HG02870 (cell line): ENCODE measurements at regions not wholly inside any gene's neighbourhood (a gene's known extent, or its start where the extent isn't known, plus 50 kb on each side); places are given as distances from the start of the nearest gene placed in this dataset.
"Not testable (repeated sequence)": the region's sequence is repeated elsewhere in the genome, so short reads cannot be mapped to it uniquely, and the experiment has no call there.

ENCODE experiments used
- ATAC-seq: cut with Tn5 transposase; IDR thresholded peaks from one replicate; pipeline ENCODE4 v1.9.1; 2021; ENCODE audit warnings: mild to moderate bottlenecking, moderate library complexity; ENCODE audit not compliant: unreplicated experiment

DNA sequence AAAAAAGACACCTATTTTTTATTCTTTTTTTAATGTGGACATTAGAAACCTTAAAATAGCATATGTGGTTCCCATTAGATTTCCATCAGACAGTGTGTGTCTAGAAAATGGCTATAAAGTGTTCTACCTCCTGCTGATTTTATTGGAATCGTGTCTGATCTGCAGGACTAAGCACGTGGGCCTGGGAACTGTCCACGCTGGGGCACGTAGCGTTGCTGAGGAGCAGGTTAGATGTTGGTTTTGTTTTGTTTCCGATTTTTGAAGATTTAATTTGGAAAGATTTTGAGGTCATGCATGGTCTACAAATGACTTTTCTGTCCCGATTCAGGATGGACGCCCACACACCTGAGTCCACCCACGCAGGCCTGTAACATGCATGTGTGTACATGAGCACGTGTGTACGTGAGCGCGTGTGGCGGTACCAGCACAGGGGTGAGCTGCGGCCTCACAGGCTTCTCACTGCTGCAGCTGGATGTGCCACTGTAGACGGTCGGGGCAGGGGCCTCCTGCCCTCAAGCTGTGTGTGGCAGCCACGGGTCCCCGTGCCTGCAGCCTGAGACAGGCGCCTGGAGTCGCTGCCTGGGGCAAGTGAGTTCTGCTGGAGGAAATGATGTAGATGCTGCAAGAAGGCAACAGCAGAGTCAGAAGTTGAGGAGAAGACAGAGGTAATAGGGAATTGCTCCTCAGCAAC lies 99.7 kb upstream of the CTDP1 start:
- no peak for ATAC-seq

DNA sequence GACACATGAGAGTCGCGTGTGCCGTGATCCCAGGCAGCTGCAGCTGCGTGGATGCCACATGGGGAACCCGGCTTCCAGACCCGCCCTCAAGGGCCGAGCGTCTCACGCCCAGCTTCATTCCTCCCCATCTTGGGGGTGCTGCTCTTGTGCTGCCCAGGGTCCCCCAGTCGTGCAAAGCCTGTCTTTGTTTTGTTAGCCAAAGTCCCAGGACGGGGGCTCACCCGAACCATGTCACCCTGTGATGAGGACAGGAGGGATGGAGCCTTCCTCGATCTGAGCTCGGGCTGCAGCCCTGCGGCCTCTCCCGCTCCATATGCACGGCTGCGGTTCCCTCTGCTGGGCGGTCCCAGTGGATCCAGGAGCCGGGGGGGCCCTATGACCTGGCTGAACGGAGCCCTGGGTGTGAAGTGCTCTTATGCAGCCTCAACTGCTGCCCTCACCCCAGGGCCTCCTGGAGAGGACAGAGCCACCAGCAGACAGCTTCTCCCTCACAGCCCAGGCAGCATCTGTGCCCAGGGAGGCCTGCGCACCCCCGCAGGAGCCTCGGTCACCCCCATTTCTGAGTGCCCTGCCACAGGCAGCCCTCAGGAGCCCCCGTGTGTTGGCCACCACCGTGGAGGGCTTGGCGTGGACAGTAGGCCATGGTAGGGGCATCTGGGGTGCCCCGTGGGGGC lies 99.0 kb upstream of the CTDP1 start:
- ATAC-seq: no peak

DNA sequence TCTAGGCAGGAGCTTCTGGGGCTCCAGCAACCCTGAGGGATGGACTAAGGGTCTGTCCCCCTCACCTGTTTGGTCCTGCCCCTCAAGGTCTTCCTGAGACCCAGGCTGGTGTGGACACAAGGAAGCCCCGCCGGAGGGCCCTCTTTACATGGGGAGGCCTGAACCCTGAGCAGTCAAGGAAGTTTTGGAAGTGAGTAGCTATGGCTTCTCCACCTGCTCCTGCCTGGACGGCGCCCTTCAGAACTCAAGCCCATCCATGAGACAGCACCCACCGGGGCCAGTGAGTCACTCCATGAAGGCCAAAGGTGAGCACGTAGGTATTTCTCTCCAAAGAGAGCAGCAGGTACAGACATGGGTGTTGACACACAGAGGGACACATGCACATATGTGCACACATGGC lies 98.2 kb upstream of the CTDP1 start:
- ATAC-seq: no peak

DNA sequence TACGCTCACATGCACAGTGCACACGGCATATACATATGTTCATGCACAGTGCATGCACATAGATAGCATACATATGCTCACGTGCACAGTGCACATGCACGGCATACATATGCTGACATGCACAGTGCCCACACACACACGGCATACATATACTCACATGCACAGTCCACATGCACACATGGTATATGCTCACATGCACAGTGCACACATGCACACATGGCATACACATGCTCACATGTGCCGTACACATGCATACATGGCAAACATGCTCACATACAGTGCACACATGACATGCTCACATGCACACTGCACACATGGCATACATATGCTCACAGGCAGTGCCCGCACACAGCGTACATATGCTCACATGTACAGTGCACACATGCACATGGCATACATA lies 97.7 kb upstream of the CTDP1 start:
- no peak for ATAC-seq

DNA sequence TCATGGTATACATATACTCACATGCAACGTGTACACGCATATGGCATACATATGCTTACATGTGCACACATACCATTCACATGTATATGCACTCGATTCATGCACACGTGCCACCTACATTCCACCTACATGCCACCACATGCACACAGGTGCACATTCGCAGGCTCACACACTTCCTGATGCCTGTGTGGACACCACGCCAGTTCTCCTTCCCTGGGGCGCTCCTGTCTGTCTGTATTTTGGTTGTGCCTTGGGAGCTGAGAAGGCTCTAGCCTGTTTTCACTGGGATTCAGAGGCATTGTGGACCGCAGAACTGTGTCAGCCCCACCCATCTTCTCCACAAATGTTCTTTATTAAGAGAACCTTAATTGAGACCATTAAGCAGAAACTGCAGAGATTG lies 96.6 kb upstream of the CTDP1 start:
- no peak for ATAC-seq

DNA sequence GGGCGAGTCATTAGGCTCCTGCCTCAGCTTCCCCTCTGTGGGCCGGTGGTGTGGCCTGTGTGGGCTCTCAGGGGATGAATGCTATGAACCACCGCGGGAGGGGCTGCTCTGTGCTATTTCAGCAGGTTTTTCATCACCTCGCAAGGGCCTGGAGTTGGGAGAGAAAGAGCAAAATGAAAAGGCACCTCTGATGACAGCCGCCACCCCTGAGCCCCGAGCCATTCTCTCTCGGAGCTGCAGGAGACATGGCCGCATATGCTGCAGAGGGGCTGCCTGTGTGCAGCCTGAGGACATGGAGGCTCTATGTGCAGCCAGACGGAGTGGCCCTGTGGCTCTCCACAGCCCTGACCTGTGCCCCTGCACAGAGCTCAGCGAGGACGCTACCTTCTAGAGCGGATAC lies 96.2 kb upstream of the CTDP1 start:
- no peak for ATAC-seq

DNA sequence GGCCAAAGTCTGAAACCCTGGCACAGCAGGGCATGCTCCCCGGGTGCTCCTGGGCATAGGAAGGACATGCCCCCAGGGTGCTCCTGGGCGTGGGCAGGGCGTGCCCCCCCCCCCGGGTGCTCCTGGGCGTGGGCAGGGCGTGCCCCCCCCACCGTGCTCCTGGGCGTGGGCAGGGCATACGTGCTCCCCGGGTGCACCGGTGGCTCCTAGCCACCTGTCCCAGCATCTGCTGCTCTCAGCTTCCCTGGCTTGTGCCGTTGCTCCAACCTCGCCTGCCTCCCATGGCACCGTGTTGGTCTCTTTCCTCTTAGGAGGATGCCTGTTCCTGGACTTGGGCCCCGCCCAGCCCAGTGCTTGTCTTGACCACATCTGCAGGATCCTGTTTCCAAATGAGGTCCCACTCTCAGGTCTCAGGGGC lies 95.6 kb upstream of the CTDP1 start:
- no peak for ATAC-seq

DNA sequence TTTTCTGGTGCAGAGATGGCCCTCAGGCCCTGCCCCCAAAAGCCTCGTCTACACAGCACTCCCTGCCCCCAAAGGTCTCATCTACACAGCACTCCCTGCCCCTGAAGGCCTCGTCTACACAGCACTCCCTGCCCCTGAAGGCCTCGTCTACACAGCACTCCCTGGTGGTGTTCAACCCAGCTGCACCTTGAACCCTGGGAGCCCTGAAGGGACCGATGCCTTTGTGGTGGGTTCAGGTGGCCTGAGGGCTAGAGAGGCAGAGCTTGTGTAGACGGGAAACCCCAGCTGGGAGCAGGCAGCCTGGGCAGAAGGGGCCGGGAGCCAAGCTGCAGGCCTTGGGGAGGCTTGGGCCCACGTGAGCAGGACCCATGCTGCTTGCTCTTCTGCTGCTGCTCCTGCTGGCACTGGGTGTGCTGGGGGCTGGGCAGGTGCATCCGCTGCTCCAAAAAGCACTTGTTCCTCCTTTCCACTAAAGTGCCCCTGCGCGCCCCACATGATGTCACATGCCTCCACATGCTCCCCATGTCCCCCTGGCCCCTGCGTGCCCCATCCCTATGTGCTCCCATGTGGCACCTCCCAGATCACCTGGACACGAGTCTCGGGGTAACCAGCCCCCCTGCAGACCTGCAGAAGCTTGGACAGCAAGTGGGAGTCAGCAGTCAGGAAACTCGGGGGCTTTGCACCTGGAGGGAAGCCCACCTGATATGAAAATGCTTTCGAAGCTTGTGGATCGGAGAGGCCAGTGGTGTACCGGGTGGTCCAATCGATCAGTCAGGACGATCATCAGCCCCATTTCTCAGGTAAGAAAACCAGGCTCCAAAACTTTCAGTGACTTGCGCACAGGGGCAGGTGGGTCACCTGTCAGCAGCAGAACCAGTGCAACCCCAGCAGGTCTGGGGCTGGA lies 94.9 kb upstream of the CTDP1 start:
- ATAC-seq: no peak

DNA sequence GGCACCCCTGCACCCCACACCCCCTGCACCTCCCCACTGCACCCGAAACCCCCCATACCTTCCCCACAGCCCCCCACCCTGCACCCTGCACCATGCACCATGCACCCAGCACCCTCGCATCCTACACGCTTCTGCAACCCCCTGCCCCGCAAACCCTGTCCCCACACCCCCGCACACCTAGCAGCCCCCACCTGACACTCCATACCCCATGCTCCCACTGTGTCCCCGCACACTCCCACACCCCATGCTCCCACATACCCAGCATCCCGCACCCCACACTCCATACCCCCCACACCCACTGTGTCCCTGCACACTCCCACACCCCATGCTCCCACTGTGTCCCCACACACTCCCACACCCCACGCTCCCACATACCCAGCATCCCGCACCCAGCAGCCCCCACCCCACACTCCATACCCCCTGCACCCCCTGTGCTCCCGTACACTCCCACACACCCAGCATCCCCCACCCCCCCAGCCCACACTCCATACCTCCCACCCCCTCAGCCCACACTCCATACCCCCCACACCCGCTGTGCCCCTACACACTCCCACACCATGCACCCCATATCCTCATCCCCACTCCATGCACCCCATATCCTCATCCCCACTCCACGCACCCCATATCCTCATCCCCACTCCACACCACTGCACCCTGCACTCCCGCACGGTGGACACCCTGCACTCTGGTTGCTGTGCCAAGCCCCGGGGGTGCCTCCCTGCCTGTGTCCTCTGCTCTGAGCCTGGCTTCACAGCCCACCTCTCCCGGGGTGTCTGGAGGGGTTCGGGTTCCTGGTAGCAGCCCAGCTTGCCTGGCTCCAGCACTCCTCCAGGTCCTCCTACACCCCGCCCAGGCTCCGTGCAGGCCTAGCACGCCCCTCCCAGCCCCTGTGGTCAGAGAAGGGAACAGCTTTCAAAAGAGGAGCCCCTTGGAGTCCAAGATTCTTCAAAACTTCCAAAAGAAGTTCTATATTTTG lies 93.9 kb upstream of the CTDP1 start:
- no peak for ATAC-seq

DNA sequence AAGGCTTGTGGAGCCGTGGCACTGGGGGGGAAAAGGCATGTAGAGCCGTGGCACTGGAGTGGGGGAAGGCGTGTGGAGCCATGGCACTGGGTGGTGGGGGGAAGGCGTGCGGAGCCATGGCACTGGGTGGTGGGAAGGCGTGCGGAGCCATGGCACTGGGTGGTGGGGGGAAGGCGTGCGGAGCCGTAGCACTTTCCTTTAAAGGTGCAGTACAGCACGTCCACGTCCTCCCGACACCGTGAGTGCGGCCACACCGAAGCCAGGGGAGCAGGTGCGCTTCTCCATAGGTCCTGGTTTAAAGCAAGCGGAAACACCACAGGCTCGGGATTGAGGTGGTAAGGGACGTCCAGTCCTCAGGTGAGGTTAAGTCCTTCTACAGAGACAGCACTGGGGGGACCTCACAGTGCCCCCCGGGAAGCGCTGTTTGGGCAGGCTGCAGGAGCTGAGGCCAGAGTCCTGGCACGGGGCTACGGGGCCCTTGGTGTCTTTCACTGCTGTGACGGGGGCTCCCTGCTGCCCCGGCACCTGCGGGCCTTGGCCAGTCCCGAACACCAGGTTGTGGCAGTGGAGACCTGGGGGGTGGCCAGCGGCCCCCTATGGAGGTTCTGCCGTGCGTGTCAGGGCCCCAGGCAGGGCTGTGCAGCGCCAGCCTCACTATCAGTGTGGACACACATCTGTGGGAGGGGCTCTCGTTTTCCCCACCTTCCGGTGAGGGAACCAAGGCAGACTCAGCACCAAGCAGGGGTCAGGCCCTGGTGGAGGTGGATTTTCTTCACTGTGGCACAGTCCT lies 93.0 kb upstream of the CTDP1 start:
- no peak for ATAC-seq

DNA sequence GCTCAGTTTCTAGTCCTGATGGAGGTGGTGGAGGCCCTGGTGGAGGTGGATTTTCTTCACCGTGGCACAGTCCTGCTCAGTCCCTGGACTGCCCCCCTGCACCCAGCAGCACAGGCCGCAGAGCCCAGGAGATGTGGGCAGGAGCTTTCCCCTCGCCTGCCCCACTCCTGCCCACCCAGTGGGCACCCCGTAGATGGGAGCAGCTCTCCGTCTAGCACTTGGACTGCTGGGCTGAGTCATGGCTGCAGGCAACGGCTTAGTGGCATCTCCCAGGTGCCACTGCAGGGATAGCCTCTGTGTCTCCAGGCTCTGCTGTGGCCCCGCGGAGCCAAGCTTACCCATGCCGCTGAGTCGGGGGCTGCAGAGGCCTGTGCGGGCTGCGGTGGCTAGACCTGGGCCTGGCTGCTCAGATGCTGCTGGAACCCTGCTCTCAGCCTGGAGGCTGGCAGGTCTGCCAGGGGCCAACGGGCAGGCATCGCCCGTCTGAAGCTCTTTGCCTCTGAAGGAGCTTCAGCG lies 92.3 kb upstream of the CTDP1 start:
- ATAC-seq: no peak

DNA sequence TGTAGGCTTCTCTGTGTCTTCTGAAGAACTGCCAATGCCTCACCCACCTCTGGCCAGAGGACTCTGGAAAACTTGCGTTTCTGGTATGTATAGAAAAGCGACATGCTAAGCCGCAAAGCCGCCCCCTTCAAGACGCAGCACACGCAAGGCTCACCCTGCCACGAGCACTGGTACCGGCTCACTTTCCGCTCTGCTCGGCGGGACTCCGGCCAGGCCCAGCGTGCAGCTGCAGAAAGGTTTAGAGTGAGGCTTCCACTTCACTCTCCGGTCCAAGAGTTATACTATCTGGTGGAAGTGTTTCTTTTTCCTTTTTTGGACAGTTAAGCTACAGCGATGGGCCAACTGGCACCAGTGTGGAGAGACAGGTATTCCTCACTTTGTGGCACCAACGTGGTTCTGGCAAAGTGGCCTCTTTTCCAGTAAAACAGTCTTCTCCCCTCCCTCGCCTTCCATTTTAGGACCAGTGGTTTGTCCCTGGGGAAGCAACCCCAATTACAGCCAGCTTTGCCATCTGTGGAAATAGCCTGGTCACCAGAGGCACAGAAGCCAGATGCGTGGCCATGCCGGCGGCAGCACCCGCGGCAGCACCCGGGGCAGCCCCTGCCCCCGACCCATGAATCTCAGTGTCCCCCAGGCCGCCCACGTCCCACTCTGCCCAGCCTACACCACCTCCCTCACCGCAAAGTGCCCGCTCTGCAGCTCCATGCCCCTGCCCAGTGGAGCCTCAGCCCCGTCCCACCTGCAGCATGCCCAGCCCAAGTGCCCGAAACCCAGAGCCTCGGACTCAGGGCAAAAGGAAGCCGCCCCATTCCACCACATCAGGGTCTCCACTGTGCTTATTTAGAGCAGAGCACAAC lies 91.6 kb upstream of the CTDP1 start:
- no peak for ATAC-seq

DNA sequence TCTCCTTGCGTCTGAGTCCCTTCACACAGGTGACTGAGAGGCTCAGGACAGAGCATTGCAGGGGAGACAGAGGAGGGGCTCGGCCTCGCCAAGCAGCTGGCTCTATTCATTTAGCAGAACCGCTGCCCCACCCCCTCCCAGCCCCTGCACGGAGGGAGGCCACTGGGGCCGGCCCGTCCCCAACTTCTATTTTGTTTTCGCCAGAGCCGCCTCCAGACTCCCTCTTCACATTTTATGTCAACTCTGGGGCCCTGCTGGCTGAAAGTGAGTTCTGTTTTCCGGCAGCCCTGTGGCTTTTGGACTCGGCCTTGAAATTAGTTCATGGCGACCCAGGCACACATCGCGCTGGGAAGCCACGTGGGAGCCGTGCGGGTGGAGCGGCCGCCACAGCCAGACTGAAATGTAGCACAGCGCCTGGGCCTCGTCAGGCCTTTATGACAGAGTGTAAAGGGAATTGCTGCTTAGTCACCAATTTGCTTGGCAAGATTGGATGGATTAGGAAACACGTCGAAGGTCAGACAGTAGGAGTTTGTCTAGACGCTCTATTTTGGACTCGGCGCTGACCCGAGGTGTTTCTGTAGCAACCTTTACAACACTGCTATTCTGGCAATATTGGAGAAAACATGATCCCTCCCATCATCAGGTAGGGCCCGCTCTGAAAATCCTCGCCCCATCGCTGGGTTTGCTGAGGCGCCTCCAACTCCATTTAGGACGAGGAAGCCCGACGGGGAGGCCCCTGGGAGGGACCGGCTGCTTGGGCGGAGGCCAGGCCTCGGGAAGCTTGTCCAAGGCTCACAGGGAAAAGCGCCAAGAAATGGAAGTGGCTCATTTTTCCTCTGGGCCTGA lies 90.7 kb upstream of the CTDP1 start:
- ATAC-seq: no peak

DNA sequence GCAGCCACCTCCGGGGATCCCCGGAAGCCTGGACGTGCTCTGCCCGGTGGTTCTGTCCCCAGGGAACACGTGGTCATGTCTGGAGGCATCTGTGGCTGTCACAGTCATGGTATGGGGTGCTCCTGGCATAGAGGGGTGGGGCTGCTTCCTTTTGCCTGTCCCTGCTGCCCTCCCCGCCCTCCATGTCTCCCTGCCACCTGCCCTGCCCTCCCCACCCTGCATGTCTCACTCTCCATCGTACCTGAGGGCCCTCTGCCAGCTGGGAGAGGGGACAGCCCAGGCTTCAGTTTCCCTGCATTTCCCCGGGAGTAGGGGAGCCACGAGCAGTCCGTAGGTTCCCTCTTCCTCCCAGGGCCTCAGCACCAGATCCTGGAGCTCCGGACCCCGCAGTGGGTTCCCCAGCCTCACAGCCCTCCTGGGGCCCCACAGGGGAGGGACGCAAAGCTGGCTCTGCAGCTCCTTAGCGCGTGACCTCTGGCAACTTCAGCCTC lies 90.0 kb upstream of the CTDP1 start:
- no peak for ATAC-seq

DNA sequence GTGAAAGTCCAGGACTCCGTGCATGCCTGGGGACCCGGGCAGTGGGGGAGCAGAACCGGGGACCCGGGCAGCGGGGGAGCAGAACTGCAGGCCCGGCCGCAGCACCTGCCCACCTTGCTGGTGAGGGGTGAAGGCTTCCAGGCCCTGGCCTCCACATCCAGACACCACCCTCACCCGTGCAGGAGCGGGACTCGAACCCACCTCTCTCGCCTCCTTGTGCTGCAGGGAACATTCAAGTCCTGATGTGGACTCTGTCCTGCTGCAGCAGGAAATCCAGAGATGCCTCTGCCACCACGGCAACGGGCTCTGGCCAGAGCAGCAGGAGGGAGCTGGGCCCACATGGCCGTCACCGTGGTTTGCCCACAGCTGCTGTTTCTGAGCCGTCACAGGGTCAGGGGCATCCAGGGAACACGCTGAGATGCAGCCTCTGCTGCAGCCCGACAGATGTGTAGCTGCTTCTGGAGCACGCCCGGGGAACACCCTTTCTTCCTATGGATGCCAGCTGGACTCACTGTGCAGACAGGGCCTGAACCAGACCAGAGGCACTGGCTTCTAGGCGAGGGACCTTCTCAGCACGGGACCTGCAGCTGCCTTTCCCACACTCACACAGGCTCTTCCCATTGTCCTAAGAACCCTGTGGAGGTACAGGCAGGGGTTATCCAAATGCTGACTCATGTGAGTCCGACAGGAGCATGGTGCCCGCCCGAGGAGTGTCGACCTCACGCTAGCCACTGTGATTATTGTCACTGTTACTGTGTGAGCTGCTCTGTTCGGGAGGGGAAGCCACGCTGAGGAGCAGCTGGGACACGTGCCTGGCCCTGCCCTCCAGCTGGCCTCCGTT lies 89.2 kb upstream of the CTDP1 start:
- ATAC-seq: no peak

DNA sequence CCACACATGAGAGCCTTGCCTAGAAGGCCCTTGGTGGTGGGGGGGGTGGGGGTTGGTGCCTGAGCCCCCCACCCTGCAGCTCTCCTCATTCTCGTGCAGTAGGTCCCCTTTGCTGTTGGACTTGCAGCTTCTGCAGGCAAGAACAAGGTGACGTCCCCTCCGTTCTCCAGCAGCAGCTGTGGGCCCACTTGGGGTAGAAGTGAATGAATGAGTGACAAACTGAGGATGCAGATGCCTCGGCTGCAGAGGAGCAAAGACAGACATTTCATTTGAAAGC lies 88.6 kb upstream of the CTDP1 start:
- ATAC-seq: no peak

DNA sequence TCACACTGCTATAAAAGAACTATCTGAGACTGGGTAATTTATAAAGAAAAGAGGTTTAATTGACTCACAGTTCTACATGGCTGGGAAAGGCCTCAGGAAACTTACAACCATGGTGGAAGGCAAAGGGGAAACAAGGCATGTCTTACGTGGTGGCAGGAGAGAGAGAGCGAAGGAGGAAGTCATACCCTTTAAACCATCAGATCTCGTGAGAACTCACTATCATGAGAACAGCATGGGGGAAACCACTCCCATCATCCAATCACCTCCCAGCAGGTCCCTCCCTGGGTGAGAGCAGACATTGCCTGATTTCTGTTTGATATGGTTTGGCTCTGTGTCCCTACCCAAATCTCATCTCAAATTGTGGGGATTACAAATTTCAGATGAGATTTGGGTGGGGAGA lies 86.9 kb upstream of the CTDP1 start:
- not testable (repeated sequence) for ATAC-seq
